HG02943 (cell line): ENCODE measurements at regions not wholly inside any gene's neighbourhood (a gene's known extent, or its start where the extent isn't known, plus 50 kb on each side); places are given as distances from the start of the nearest gene placed in this dataset.

Experiments used
- ATAC-seq: cut with Tn5 transposase; IDR thresholded peaks from one replicate; pipeline ENCODE4 v1.9.1; 2021; ENCODE audit warnings: mild to moderate bottlenecking, low read depth, moderate library complexity; ENCODE audit not compliant: unreplicated experiment

- no peak for ATAC-seq
Measured at GRCh38 chr6:102619585-102619984, 1226.1 kb downstream of the GRIK2 start.

- no peak for ATAC-seq
Measured at GRCh38 chr6:102582569-102582968, 1189.1 kb downstream of the GRIK2 start.

GRCh38 chr6:102581378-102582124, 1188.0 kb downstream of the GRIK2 start:
- no peak for ATAC-seq

- no peak for ATAC-seq
Measured at GRCh38 chr6:102571236-102571908, 1177.9 kb downstream of the GRIK2 start.

GRCh38 chr6:102562713-102563112, 1169.2 kb downstream of the GRIK2 start:
- ATAC-seq, result no peak

- no peak for ATAC-seq
Measured at GRCh38 chr6:102553214-102553613, 1159.7 kb downstream of the GRIK2 start.

- no peak for ATAC-seq
Measured at GRCh38 chr6:102549221-102549874, 1155.8 kb downstream of the GRIK2 start.

- ATAC-seq, result no peak
Measured at GRCh38 chr6:102525336-102525735, 1131.8 kb downstream of the GRIK2 start.

GRCh38 chr6:102520966-102521365, 1127.5 kb downstream of the GRIK2 start:
- no peak for ATAC-seq

- no peak for ATAC-seq
Measured at GRCh38 chr6:102517506-102517905, 1124.0 kb downstream of the GRIK2 start.

GRCh38 chr6:102501615-102502014, 1108.1 kb downstream of the GRIK2 start:
- ATAC-seq, result peak; percentile 70

- no peak for ATAC-seq
Measured at GRCh38 chr6:102494808-102495207, 1101.3 kb downstream of the GRIK2 start.

- no peak for ATAC-seq
Measured at GRCh38 chr6:102493485-102493884, 1100.0 kb downstream of the GRIK2 start.

- ATAC-seq, result no peak
Measured at GRCh38 chr6:102488729-102489128, 1095.2 kb downstream of the GRIK2 start.

GRCh38 chr6:102485480-102485879, 1092.0 kb downstream of the GRIK2 start:
- no peak for ATAC-seq

- no peak for ATAC-seq
Measured at GRCh38 chr6:102474041-102474807, 1080.7 kb downstream of the GRIK2 start.

GRCh38 chr6:102458990-102459389, 1065.5 kb downstream of the GRIK2 start:
- ATAC-seq, result no peak

GRCh38 chr6:102438171-102438570, 1044.7 kb downstream of the GRIK2 start:
- no peak for ATAC-seq

GRCh38 chr6:102417368-102417998, 1024.0 kb downstream of the GRIK2 start:
- no peak for ATAC-seq

GRCh38 chr6:102415891-102416290, 1022.4 kb downstream of the GRIK2 start:
- ATAC-seq, result no peak
